GM12872 (cell line): ENCODE measurements at regions not wholly inside any gene's neighbourhood (a gene's known extent, or its start where the extent isn't known, plus 50 kb on each side); places are given as distances from the start of the nearest gene placed in this dataset.
A peak's percentile ranks its signal among the peaks of the same experiment; 100 is the strongest.

Experiments
- TF ChIP-seq, protein P1 (sequence below): IDR thresholded peaks from 3 replicates; pipeline ENCODE4 v1.5.1; 2011; ENCODE audit warnings: low read depth, mild to moderate bottlenecking, low read length, moderate library complexity; ENCODE audit not compliant: insufficient read depth

DNA sequence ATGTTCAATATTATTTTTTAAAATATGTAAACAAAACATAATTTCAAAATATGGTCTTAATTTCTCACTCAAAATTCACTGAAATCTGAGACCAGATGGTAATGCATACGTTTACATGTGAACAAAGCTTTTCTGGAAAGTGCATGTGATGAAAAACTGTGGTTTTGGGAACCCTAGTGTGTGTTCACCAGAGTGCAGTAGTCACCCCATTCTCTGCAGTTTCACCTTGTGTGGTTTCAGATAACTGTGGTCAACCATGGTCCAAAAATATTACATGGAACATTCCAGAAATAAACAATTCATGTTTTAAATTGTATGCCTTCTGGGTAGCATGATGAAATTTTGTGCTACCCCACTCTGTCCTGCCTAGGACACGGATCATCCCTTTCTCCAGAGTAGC lies 2021.9 kb downstream of the MRPL39 start:
- TF ChIP-seq, protein P1, sequence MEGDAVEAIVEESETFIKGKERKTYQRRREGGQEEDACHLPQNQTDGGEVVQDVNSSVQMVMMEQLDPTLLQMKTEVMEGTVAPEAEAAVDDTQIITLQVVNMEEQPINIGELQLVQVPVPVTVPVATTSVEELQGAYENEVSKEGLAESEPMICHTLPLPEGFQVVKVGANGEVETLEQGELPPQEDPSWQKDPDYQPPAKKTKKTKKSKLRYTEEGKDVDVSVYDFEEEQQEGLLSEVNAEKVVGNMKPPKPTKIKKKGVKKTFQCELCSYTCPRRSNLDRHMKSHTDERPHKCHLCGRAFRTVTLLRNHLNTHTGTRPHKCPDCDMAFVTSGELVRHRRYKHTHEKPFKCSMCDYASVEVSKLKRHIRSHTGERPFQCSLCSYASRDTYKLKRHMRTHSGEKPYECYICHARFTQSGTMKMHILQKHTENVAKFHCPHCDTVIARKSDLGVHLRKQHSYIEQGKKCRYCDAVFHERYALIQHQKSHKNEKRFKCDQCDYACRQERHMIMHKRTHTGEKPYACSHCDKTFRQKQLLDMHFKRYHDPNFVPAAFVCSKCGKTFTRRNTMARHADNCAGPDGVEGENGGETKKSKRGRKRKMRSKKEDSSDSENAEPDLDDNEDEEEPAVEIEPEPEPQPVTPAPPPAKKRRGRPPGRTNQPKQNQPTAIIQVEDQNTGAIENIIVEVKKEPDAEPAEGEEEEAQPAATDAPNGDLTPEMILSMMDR = no peak

- TF ChIP-seq, protein P1 = no peak
Observed at GRCh38 chr21:23579573-23579972, 2027.7 kb downstream of the MRPL39 start.

- TF ChIP-seq, protein P1 = no peak
Observed at GRCh38 chr21:23578027-23578426, 2029.3 kb downstream of the MRPL39 start.

DNA sequence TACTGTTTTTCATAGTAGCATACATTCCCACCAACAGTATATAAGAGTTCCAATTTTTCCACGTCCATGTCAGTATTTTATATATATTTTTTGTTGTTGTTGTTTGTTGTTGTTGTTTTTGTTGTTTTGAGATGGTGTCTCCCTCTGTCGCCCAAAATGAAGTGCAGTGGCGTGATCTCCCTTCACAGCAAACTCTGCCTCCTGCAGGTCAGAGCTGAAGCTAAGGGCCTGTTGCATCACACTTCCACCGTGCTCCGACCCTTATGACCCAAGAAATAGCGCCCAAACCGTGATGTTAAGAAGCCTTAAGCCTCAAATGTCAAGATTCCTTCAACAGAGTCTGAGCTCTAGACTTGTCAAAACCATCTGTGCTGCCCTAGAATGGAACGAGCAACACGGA lies 2032.3 kb downstream of the MRPL39 start:
- TF ChIP-seq, protein P1 = 0 out of 3 replicates have a peak, but pooled peaks have one; percentile 15

DNA sequence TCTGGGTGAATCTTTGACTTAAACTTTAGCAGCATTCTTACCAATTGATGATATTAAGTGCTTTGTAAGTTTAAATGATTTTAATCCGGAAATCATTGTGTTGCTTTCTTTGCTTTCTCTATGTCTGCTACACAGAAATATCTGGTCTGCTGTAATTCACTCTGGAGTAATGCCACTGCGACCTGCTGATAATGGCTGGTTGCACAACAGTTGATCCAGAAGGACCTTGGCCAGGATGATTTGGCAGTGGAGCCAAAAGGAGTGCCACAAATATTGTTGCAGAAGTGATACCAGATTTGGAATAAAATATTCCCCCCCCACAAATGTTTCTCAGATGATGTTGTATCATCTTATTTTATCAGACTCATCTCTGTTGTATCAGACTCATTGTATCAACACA lies 2063.9 kb downstream of the MRPL39 start:
- TF ChIP-seq, protein P1 = no peak

GRCh38 chr21:23542097-23542496 lies 2065.2 kb downstream of the MRPL39 start:
- TF ChIP-seq, protein P1 = no peak

DNA sequence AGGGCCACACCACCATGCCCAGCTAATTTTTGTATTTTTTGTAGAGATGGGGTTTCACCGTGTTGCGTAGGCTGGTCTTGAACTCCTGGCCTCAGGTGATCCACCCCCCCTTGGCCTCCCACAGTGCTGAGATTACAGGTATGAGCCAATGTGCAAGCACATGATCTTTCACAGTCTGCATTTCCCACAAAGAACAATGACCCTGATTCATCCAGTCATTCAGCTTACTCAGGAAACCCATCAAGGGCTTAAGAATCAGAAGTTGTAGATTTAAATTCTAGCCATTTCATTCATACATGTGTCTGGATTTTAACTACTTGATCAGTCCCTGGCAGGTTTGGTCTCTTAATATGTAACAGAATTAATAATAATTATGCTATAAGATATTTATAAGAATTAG lies 2065.7 kb downstream of the MRPL39 start:
- TF ChIP-seq, protein P1 = no peak

GRCh38 chr21:23534850-23535249 lies 2072.4 kb downstream of the MRPL39 start:
- TF ChIP-seq, protein P1 = no peak
